ENCODE measurements at regions not wholly inside any gene's neighbourhood (a gene's known extent, or its start where the extent isn't known, plus 50 kb on each side); places are given as distances from the start of the nearest gene placed in this dataset.

DNA sequence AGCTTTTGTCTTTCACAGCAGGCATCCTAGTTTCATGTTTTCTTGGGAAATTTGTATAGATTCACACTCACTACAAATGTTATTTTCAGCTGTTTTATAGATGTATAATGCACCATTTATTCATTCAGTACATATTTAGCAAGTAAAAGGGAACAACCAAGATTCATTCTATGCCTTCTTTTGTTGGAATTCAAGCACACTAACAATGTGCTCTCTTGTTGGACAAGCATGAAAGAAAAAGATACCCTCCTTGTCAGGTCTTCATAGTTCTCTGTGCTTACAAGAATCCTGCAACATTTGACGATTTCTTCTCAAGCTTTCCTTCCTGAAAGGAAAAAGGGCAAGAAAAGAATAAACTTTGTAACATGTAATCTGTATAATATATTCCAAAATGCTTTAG, 456.0 kb downstream of the USP25 start:
- peaks cover 6% of the 10 kb centered on the region for H3K9me3 Mint-ChIP-seq (ENCODE audit: unreplicated experiment)
- intact Hi-C loops (cut with micrococcal nuclease; ENCODE audit: unreplicated experiment) = no loop called here
- H3K4me1 Mint-ChIP-seq (ENCODE audit: low read depth, unreplicated experiment) = peaks cover 3% of the 10 kb centered on the region
- no peaks in the 10 kb centered on the region for H3K27me3 Mint-ChIP-seq (ENCODE audit: insufficient read depth, unreplicated experiment)
- no peaks in the 10 kb centered on the region for H3K36me3 ChIP-seq (ENCODE audit: control insufficient read depth, insufficient read depth, low read length)
- DNase-seq = no peak
- ChIA-PET CTCF (no interaction called here), POLR2A (no interaction called here)
- TF ChIP-seq, protein P1, sequence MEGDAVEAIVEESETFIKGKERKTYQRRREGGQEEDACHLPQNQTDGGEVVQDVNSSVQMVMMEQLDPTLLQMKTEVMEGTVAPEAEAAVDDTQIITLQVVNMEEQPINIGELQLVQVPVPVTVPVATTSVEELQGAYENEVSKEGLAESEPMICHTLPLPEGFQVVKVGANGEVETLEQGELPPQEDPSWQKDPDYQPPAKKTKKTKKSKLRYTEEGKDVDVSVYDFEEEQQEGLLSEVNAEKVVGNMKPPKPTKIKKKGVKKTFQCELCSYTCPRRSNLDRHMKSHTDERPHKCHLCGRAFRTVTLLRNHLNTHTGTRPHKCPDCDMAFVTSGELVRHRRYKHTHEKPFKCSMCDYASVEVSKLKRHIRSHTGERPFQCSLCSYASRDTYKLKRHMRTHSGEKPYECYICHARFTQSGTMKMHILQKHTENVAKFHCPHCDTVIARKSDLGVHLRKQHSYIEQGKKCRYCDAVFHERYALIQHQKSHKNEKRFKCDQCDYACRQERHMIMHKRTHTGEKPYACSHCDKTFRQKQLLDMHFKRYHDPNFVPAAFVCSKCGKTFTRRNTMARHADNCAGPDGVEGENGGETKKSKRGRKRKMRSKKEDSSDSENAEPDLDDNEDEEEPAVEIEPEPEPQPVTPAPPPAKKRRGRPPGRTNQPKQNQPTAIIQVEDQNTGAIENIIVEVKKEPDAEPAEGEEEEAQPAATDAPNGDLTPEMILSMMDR (IDR thresholded peaks at IDR 0.05; ENCODE audit: insufficient read depth in 1 of 2, low read depth in 1 of 2, low read length in 1 of 2, severe bottlenecking in 1 of 2, unreplicated experiment in 1 of 2) = no peak
- H3K4me3 Mint-ChIP-seq (ENCODE audit: unreplicated experiment) = no peak overlapping the region
- H3K27ac Mint-ChIP-seq (ENCODE audit: unreplicated experiment) = no peak overlapping the region
- peaks cover 7% of the 10 kb centered on the region for H3K4me1 ChIP-seq
- BruUV-seq (replicated peaks) = no TSS peak
- H3K27me3 ChIP-seq (replicated peaks; ENCODE audit: control insufficient read depth, insufficient read depth, low read length) = no peaks in the 10 kb centered on the region
- no peak overlapping the region for H3K4me3 ChIP-seq (ENCODE audit: low read depth, low read length)
- no peaks in the 10 kb centered on the region for H3K9me3 ChIP-seq
- no peaks in the 10 kb centered on the region for H3K36me3 Mint-ChIP-seq (ENCODE audit: insufficient read depth, unreplicated experiment)

DNA sequence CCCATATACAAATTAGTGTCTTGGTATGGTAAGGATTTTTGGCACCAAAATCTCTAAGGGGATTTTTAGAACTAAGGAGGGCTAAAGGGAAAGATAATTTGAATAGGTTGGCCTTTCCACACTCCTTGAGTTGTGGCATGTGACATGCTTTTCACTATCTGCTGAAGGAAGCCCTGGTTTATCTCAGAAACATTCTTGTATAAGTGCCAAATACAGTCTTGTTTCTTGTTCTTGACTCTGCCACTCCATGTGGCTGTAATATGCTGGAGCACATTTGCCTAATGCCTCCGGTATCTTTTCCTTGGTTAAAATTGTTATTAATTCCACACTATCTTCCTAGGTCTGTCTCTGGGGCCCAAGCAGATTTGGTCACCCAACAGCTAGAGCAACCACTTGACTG, 457.0 kb downstream of the USP25 start:
- no peaks in the 10 kb centered on the region for H3K4me1 Mint-ChIP-seq (ENCODE audit: low read depth, unreplicated experiment)
- ChIA-PET POLR2A (no interaction called here), CTCF (no interaction called here)
- Histone ChIP-seq H3K4me1 (no peaks in the 10 kb centered on the region), H3K27me3 (replicated peaks; ENCODE audit: control insufficient read depth, insufficient read depth, low read length) (no peaks in the 10 kb centered on the region), H3K9me3 (no peaks in the 10 kb centered on the region), H3K4me3 (ENCODE audit: low read depth, low read length) (no peak overlapping the region), H3K36me3 (ENCODE audit: control insufficient read depth, insufficient read depth, low read length) (no peaks in the 10 kb centered on the region)
- peaks cover 11% of the 10 kb centered on the region for H3K9me3 Mint-ChIP-seq (ENCODE audit: unreplicated experiment)
- no peak overlapping the region for H3K4me3 Mint-ChIP-seq (ENCODE audit: unreplicated experiment)
- intact Hi-C loops (cut with micrococcal nuclease; ENCODE audit: unreplicated experiment) = no loop called here
- no peak overlapping the region for H3K27ac Mint-ChIP-seq (ENCODE audit: unreplicated experiment)
- no TSS peak for BruUV-seq (replicated peaks)
- H3K36me3 Mint-ChIP-seq (ENCODE audit: insufficient read depth, unreplicated experiment) = no peaks in the 10 kb centered on the region
- no peaks in the 10 kb centered on the region for H3K27me3 Mint-ChIP-seq (ENCODE audit: insufficient read depth, unreplicated experiment)
- TF ChIP-seq, protein P1 (IDR thresholded peaks at IDR 0.05; ENCODE audit: insufficient read depth in 1 of 2, low read depth in 1 of 2, low read length in 1 of 2, severe bottlenecking in 1 of 2, unreplicated experiment in 1 of 2) = no peak
- DNase-seq = no peak

DNA sequence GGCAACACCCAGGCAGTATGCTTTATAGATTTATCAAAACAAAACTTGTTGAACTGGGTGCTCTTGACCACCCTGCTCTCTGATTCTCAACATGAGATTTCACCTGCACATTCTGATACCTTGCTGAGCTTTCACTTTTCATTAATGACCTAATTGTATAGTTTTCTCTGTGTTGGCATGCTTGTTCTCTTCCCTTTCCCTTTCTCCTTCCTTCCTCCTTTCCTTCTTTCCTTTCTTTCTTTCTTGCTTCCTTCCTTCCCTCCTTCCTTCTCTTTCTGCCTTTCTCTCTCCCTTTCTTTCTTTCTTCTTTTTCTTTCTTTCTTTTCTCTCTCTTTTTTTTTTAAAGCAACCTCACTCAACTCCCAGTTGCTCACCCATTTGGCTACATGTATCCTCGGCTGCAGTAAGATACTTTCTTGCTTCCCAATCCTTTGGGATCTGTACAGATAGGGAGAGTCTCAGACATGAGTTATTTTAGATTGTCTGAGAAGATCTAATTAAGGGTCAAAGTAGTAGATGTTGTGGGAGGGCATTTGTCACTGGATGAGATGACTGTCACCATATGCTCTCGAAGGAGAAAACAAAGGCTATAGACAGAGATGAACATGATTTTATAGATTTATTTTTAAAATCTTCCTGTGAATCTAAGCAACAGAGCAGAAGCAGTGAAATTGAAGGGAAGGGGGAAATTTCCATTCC, 458.0 kb downstream of the USP25 start:
- Histone ChIP-seq H3K27me3 (replicated peaks; ENCODE audit: control insufficient read depth, insufficient read depth, low read length) (no peaks in the 10 kb centered on the region), H3K36me3 (ENCODE audit: control insufficient read depth, insufficient read depth, low read length) (no peaks in the 10 kb centered on the region), H3K4me1 (no peaks in the 10 kb centered on the region), H3K4me3 (ENCODE audit: low read depth, low read length) (no peak overlapping the region), H3K9me3 (no peaks in the 10 kb centered on the region)
- intact Hi-C loops (cut with micrococcal nuclease; ENCODE audit: unreplicated experiment) = no loop called here
- H3K4me1 Mint-ChIP-seq (ENCODE audit: low read depth, unreplicated experiment) = no peaks in the 10 kb centered on the region
- H3K27ac Mint-ChIP-seq (ENCODE audit: unreplicated experiment) = no peak overlapping the region
- BruUV-seq (replicated peaks) = no TSS peak
- CTCF ChIA-PET = no interaction called here
- TF ChIP-seq, protein P1 (IDR thresholded peaks at IDR 0.05; ENCODE audit: insufficient read depth in 1 of 2, low read depth in 1 of 2, low read length in 1 of 2, severe bottlenecking in 1 of 2, unreplicated experiment in 1 of 2) = no peak
- H3K9me3 Mint-ChIP-seq (ENCODE audit: unreplicated experiment) = peaks cover 11% of the 10 kb centered on the region
- H3K36me3 Mint-ChIP-seq (ENCODE audit: insufficient read depth, unreplicated experiment) = no peaks in the 10 kb centered on the region
- no peaks in the 10 kb centered on the region for H3K27me3 Mint-ChIP-seq (ENCODE audit: insufficient read depth, unreplicated experiment)
- no peak for DNase-seq
- H3K4me3 Mint-ChIP-seq (ENCODE audit: unreplicated experiment) = no peak overlapping the region
- POLR2A ChIA-PET = no interaction called here
